Neural cell (in vitro differentiated cells): ENCODE measurements at regions not wholly inside any gene's neighbourhood (a gene's known extent, or its start where the extent isn't known, plus 50 kb on each side); places are given as distances from the start of the nearest gene placed in this dataset.

ENCODE experiments used
- H2AFZ ChIP-seq: fragments of 200-600, 300-800 bp; sonication (generic), shearing (Covaris generic); 2 replicates; pipeline ENCODE4 v1.6.0; 2014; ENCODE audit warnings: low read depth, mild to moderate bottlenecking, antibody characterized with exemption, low read length, moderate library complexity
- H3F3A ChIP-seq: fragments of 200-600 bp; shearing (Covaris generic); 2 replicates; pipeline ENCODE4 v1.6.1; 2016; ENCODE audit warnings: mild to moderate bottlenecking, moderate library complexity, mixed read lengths, antibody characterized with exemption, low read length; ENCODE audit not compliant: insufficient read depth, poor library complexity, severe bottlenecking
- H3K27ac ChIP-seq: fragments of 200-600, 300-800 bp; sonication (generic), shearing (Covaris generic); 2 replicates; pipeline ENCODE4 v1.5.1; 2014; ENCODE audit warnings: mild to moderate bottlenecking, low read length, moderate library complexity
- H3K27me3 ChIP-seq: fragments of 300-800, 200-600 bp; sonication (generic), shearing (Covaris generic); 2 replicates; pipeline ENCODE4 v1.6.0; 2014; ENCODE audit warnings: mild to moderate bottlenecking, low read depth, low read length, moderate library complexity; ENCODE audit not compliant: insufficient read depth
- H3K36me3 ChIP-seq: fragments of 300-800, 200-600 bp; sonication (generic), shearing (Covaris generic); 2 replicates; pipeline ENCODE4 v1.5.1; 2014; ENCODE audit warnings: mild to moderate bottlenecking, antibody characterized with exemption, low read length, moderate library complexity; ENCODE audit not compliant: insufficient read depth
- H3K4me2 ChIP-seq: fragments of 300-800, 200-600 bp; sonication (generic), shearing (Covaris generic); 2 replicates; pipeline ENCODE4 v1.6.0; 2014; ENCODE audit warnings: mild to moderate bottlenecking, low read length
- H3K4me3 ChIP-seq: fragments of 300-800, 200-600 bp; sonication (generic), shearing (Covaris generic); 2 replicates; pipeline ENCODE4 v1.5.1; 2014; ENCODE audit warnings: mild to moderate bottlenecking, low read length, moderate library complexity
- H3K79me2 ChIP-seq: fragments of 200-600 bp; shearing (Covaris generic); replicated peaks from 2 replicates; pipeline ENCODE4 v1.6.0; 2014; ENCODE audit warnings: mild to moderate bottlenecking, low read length, moderate library complexity; ENCODE audit not compliant: insufficient read depth
- H3K9ac ChIP-seq: fragments of 300-800, 200-600 bp; sonication (generic), shearing (Covaris generic); 2 replicates; pipeline ENCODE4 v1.6.1; 2016; ENCODE audit warnings: mild to moderate bottlenecking, low read length, mixed read lengths
- H3K9me2 ChIP-seq: fragments of 200-600 bp; shearing (Covaris generic); 2 replicates; pipeline ENCODE4 v1.6.1; 2016; ENCODE audit warnings: mild to moderate bottlenecking, low read length, mixed read lengths; ENCODE audit not compliant: insufficient read depth
- H3K9me3 ChIP-seq: fragments of 200-600, 300-800 bp; sonication (generic), shearing (Covaris generic); 2 replicates; pipeline ENCODE4 v1.6.1; 2016; ENCODE audit warnings: mild to moderate bottlenecking, mixed run types, low read length, moderate library complexity, mixed read lengths
- H4K20me1 ChIP-seq: fragments of 200-600 bp; shearing (Covaris generic); 2 replicates; pipeline ENCODE4 v1.6.1; 2016; ENCODE audit warnings: mild to moderate bottlenecking, mixed run types; ENCODE audit not compliant: insufficient read depth
- EP300 ChIP-seq: fragments of 450-650 bp; conservative IDR thresholded peaks from 2 replicates; pipeline ENCODE4 v1.6.1; 2014; ENCODE audit warnings: antibody characterized with exemption, mild to moderate bottlenecking, moderate library complexity; ENCODE audit not compliant: poor library complexity, severe bottlenecking
- EZH2 ChIP-seq: fragments of 200-600, 300-800 bp; shearing (Covaris generic), sonication (generic); IDR thresholded peaks from 2 replicates; pipeline ENCODE4 v1.6.1; 2014; ENCODE audit warnings: antibody characterized with exemption, low read length, borderline replicate concordance, mild to moderate bottlenecking; ENCODE audit not compliant: insufficient read depth, poor library complexity, severe bottlenecking
- MXI1 ChIP-seq: fragments of 450-650 bp; conservative IDR thresholded peaks from 2 replicates; pipeline ENCODE4 v1.6.1; 2014; ENCODE audit warnings: antibody characterized with exemption, mild to moderate bottlenecking; ENCODE audit not compliant: poor library complexity, severe bottlenecking
- POLR2AphosphoS5 ChIP-seq: IDR thresholded peaks from 2 replicates; pipeline ENCODE4 v1.6.1; 2012
- RAD21 ChIP-seq: fragments of 450-650 bp; conservative IDR thresholded peaks from 2 replicates; pipeline ENCODE4 v1.6.1; 2014; ENCODE audit warnings: antibody characterized with exemption, mild to moderate bottlenecking, moderate library complexity
- REST ChIP-seq: IDR thresholded peaks from 2 replicates; pipeline ENCODE4 v1.6.1; 2012; ENCODE audit warnings: borderline replicate concordance
- SMC3 ChIP-seq: fragments of 450-650 bp; conservative IDR thresholded peaks from 2 replicates; pipeline ENCODE4 v1.6.1; 2014; ENCODE audit warnings: antibody characterized with exemption, mild to moderate bottlenecking, moderate library complexity; ENCODE audit not compliant: poor library complexity
- TAF1 ChIP-seq: IDR thresholded peaks from 2 replicates; pipeline ENCODE4 v1.6.1; 2012; ENCODE audit warnings: low read depth
- TF ChIP-seq, protein P1 (sequence below): fragments of 450-650 bp; IDR thresholded peaks from 2 replicates; pipeline ENCODE4 v1.5.1; 2014; ENCODE audit warnings: antibody characterized with exemption, mild to moderate bottlenecking, moderate library complexity; ENCODE audit not compliant: poor library complexity, severe bottlenecking

DNA sequence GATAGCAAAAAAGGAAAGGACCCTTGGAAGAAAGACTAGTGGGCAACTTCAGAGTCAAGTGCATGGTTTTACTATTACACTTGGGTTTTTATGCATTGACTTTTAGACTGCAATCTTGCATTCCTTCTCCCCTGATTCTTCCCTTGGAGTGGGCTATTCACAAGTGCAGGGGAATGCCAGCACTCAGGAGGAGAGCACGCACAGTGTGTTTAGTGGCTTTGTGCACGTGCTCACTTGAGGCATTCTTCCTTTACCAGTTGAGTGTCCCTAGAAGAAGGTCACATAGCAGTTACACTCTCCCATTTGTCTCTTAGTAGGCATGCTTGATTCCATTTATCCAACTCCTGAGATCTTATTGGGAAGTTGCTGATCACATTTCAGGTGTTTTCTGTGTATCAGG is 351.1 kb upstream of the HSFY2 start:
- Histone ChIP-seq H3K4me3 (no peak overlapping the region), H3K9me2 (no peaks in the 10 kb centered on the region), H3K36me3 (no peaks in the 10 kb centered on the region), H3K9me3 (no peaks in the 10 kb centered on the region), H3F3A (no peaks in the 10 kb centered on the region), H4K20me1 (no peaks in the 10 kb centered on the region), H2AFZ (no peak overlapping the region), H3K27ac (no peak overlapping the region), H3K79me2 (no peaks in the 10 kb centered on the region), H3K27me3 (no peaks in the 10 kb centered on the region), H3K9ac (no peak overlapping the region), H3K4me2 (no peak overlapping the region)
- TF ChIP-seq TAF1 (no peak), EZH2 (no peak), REST (no peak), RAD21 (no peak), POLR2AphosphoS5 (no peak), SMC3 (no peak), EP300 (no peak), MXI1 (no peak)
- TF ChIP-seq, protein P1, sequence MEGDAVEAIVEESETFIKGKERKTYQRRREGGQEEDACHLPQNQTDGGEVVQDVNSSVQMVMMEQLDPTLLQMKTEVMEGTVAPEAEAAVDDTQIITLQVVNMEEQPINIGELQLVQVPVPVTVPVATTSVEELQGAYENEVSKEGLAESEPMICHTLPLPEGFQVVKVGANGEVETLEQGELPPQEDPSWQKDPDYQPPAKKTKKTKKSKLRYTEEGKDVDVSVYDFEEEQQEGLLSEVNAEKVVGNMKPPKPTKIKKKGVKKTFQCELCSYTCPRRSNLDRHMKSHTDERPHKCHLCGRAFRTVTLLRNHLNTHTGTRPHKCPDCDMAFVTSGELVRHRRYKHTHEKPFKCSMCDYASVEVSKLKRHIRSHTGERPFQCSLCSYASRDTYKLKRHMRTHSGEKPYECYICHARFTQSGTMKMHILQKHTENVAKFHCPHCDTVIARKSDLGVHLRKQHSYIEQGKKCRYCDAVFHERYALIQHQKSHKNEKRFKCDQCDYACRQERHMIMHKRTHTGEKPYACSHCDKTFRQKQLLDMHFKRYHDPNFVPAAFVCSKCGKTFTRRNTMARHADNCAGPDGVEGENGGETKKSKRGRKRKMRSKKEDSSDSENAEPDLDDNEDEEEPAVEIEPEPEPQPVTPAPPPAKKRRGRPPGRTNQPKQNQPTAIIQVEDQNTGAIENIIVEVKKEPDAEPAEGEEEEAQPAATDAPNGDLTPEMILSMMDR: no peak

DNA sequence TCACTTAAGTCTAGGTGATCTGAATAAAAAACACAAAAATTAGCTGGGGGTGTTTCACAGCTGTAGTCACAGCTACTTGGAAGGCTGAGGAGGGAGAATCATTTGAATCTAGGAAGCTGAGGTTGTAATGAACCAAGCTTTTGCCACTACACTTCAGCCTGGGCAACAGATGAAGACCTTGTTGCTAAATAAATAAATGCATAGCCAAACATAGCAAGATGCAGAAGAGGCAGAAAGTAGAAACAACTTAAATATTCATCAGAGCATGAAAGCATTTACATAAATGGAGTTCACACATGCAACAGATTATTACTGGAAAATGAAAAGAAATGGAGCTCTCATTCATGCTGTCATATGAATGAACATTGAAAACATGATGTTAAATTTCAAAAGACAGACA is 348.9 kb upstream of the HSFY2 start:
- no peaks in the 10 kb centered on the region for H3K27me3 ChIP-seq
- no peak overlapping the region for H2AFZ ChIP-seq
- no peak overlapping the region for H3K27ac ChIP-seq
- no peak overlapping the region for H3K4me2 ChIP-seq
- H3K9me3 ChIP-seq: no peaks in the 10 kb centered on the region
- H3K9me2 ChIP-seq: no peaks in the 10 kb centered on the region
- H3K36me3 ChIP-seq: no peaks in the 10 kb centered on the region
- TF ChIP-seq SMC3 (no peak), EZH2 (no peak), MXI1 (no peak), EP300 (no peak)
- TF ChIP-seq, protein P1: no peak
- H3K4me3 ChIP-seq: no peak overlapping the region
- H4K20me1 ChIP-seq: no peaks in the 10 kb centered on the region
- no peaks in the 10 kb centered on the region for H3K79me2 ChIP-seq
- H3F3A ChIP-seq: no peaks in the 10 kb centered on the region
- no peak overlapping the region for H3K9ac ChIP-seq
